Breast epithelium (tissue), 4 donors: ENCODE measurements at regions not wholly inside any gene's neighbourhood (a gene's known extent, or its start where the extent isn't known, plus 50 kb on each side); places are given as distances from the start of the nearest gene placed in this dataset.

Experiments
- DNase-seq, 2 donors: peaks; one replicate each; pipeline ENCODE4 v3.0.0-alpha.2; 2019; ENCODE audit warnings: low spot score in 2 of 2
- H3K27ac ChIP-seq, 2 donors: fragments of 200-600 bp; sonication (generic) in 1 of 2; one replicate each; pipeline ENCODE4 v1.5.1; 2016 to 2019; ENCODE audit warnings: mild to moderate bottlenecking in 1 of 2
- H3K27me3 ChIP-seq, 2 donors: fragments of 200-600 bp; sonication (generic) in 1 of 2; one replicate each; pipeline versions ENCODE4 v1.5.1 to v1.6.0; 2017 to 2019; ENCODE audit warnings: control low read depth in 1 of 2, mild to moderate bottlenecking in 1 of 2
- H3K36me3 ChIP-seq: fragments of 200-600 bp; one replicate; pipeline ENCODE4 v1.5.1; 2019
- H3K4me1 ChIP-seq, 2 donors: fragments of 200-600 bp; sonication (generic); one replicate each; pipeline ENCODE4 v1.5.1; 2016 to 2019; ENCODE audit warnings: control low read depth in 1 of 2
- H3K4me3 ChIP-seq, 3 donors: fragments of 200-600 bp; sonication (generic); 1 replicate in 2 of 3; 2 replicates in 1 of 3; pipeline ENCODE4 v1.5.1; 2016 to 2019; ENCODE audit warnings: mild to moderate bottlenecking in 3 of 3, moderate library complexity in 2 of 3
- H3K9me3 ChIP-seq, 2 donors: fragments of 200-600 bp; sonication (generic) in 1 of 2; one replicate each; pipeline ENCODE4 v1.5.1; 2016 to 2019; ENCODE audit warnings: control low read depth in 1 of 2
- CTCF ChIP-seq, 3 donors: fragments of 450-650 bp; IDR thresholded peaks; one replicate each; pipeline ENCODE4 v1.5.1; 2016 to 2017; ENCODE audit warnings: antibody characterized with exemption in 3 of 3, mild to moderate bottlenecking in 3 of 3, moderate library complexity in 3 of 3
- POLR2A ChIP-seq: fragments of 450-650 bp; IDR thresholded peaks from one replicate; pipeline ENCODE4 v1.6.1; 2016; ENCODE audit warnings: antibody characterized with exemption, mild to moderate bottlenecking, moderate library complexity
- POLR2AphosphoS5 ChIP-seq, 3 donors: sonication (generic); formaldehyde crosslinking; IDR thresholded peaks; one replicate each; pipeline ENCODE4 v1.6.1; 2017; ENCODE audit warnings: antibody characterized with exemption in 3 of 3
- intact Hi-C: fragments of 100-400 bp; cut with DNase I; formaldehyde crosslinking; loops from one replicate; pipeline ENCODE4 v1.15.1; 2023; ENCODE audit warnings: low total_unique reads

GRCh38 chr6:14681699-14682487, 564.0 kb upstream of the JARID2 start:
- H3K27ac ChIP-seq, result no peak overlapping the region
- H3K9me3 ChIP-seq, result no peaks in the 10 kb centered on the region
- TF ChIP-seq POLR2AphosphoS5 (IDR thresholded peaks at IDR 0.05) (no peak), CTCF (IDR thresholded peaks at IDR 0.05) (no peak), POLR2A (no peak)
- no peaks in the 10 kb centered on the region for H3K36me3 ChIP-seq
- H3K27me3 ChIP-seq, result no peaks in the 10 kb centered on the region
- intact Hi-C loops, result no loop called here
- H3K4me1 ChIP-seq, result no peaks in the 10 kb centered on the region
- no peak for DNase-seq
- no peak overlapping the region for H3K4me3 ChIP-seq

- Histone ChIP-seq H3K9me3 (no peaks in the 10 kb centered on the region), H3K4me3 (no peak overlapping the region), H3K36me3 (no peaks in the 10 kb centered on the region), H3K27me3 (no peaks in the 10 kb centered on the region), H3K4me1 (no peaks in the 10 kb centered on the region), H3K27ac (no peak overlapping the region)
- intact Hi-C loops, result no loop called here
- no peak for DNase-seq
- TF ChIP-seq CTCF (IDR thresholded peaks at IDR 0.05) (no peak), POLR2A (no peak), POLR2AphosphoS5 (IDR thresholded peaks at IDR 0.05) (no peak)
These were observed 563.1 kb upstream of the JARID2 start for GRCh38 chr6:14682812-14683211.

- H3K27ac ChIP-seq, result no peak overlapping the region
- no peak overlapping the region for H3K4me3 ChIP-seq
- intact Hi-C loops, result no loop called here
These were observed 556.2 kb upstream of the JARID2 start for GRCh38 chr6:14689639-14690038.

GRCh38 chr6:14690120-14691056, 555.5 kb upstream of the JARID2 start:
- H3K36me3 ChIP-seq, result no peaks in the 10 kb centered on the region
- no peak for TF ChIP-seq POLR2A
- no peak for TF ChIP-seq CTCF (IDR thresholded peaks at IDR 0.05)
- no peak for TF ChIP-seq POLR2AphosphoS5 (IDR thresholded peaks at IDR 0.05)
- no peaks in the 10 kb centered on the region for H3K27me3 ChIP-seq
- H3K9me3 ChIP-seq, result no peaks in the 10 kb centered on the region
- DNase-seq, result no peak
- intact Hi-C loops, result no loop called here
- no peaks in the 10 kb centered on the region for H3K4me1 ChIP-seq
- H3K27ac ChIP-seq, result no peak overlapping the region
- H3K4me3 ChIP-seq, result no peak overlapping the region

More at GRCh38 chr6:14689639-14690038, 556.2 kb upstream of the JARID2 start:
- no peaks in the 10 kb centered on the region for H3K36me3 ChIP-seq
- no peaks in the 10 kb centered on the region for H3K9me3 ChIP-seq
- H3K27me3 ChIP-seq, result no peaks in the 10 kb centered on the region
- H3K4me1 ChIP-seq, result no peaks in the 10 kb centered on the region
- no peak for DNase-seq
- TF ChIP-seq CTCF (IDR thresholded peaks at IDR 0.05) (no peak), POLR2A (no peak), POLR2AphosphoS5 (IDR thresholded peaks at IDR 0.05) (no peak)

- H3K4me1 ChIP-seq, result no peaks in the 10 kb centered on the region
- no peaks in the 10 kb centered on the region for H3K36me3 ChIP-seq
- no peaks in the 10 kb centered on the region for H3K27me3 ChIP-seq
- H3K4me3 ChIP-seq, result no peak overlapping the region
- H3K9me3 ChIP-seq, result no peaks in the 10 kb centered on the region
- no peak overlapping the region for H3K27ac ChIP-seq
- no peak for DNase-seq
- intact Hi-C loops, result no loop called here
- no peak for TF ChIP-seq POLR2AphosphoS5 (IDR thresholded peaks at IDR 0.05)
- TF ChIP-seq POLR2A, result no peak
- no peak for TF ChIP-seq CTCF (IDR thresholded peaks at IDR 0.05)
These were observed 553.7 kb upstream of the JARID2 start for GRCh38 chr6:14692208-14692607.
